ENCODE measurements at regions not wholly inside any gene's neighbourhood (a gene's known extent, or its start where the extent isn't known, plus 50 kb on each side); places are given as distances from the start of the nearest gene placed in this dataset.
"Not testable (repeated sequence)": the region's sequence is repeated elsewhere in the genome, so short reads cannot be mapped to it uniquely, and the experiment has no call there.

DNA sequence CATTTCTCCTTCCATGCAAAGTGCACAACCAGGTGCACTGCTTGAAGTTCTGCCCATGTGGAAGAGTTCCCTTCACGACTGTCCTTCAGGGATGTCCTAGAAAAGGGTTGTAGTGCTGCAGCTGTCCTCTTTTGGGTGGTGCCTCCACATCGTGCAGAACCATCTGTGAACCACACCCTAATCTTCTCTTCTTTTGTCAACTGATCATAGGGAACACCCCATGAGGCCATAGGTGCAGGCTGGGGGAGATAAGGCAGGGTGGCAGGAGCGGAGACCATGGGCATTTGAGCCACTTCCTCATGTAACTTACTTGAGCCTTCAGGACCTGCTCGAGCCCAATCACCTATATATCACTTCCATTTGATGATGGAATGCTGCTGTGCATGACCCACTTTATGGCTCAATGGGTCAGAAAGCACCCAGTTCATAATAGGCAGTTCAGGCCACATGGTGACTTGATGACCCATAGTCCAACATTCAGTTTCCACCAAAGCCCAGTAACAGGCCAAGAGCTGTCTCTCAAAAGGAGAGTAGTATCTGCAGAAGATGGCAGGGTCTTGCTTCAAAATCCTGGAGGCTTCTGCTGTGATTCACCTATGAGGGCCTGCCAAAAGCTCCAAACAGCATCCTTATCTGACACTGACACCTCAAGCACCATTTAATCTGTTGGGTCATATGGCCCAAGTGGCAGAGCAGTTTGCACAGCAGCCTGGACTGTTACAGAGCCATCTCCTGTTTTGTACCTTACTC lies 84.7 kb upstream of the CYRIA start:
- no peaks in the 10 kb centered on the region for H3K27me3 ChIP-seq
- DNase-seq (no peak), ATAC-seq (no peak)
- H3K4me3 ChIP-seq, result no peak overlapping the region
- no peaks in the 10 kb centered on the region for H3K4me1 ChIP-seq
- no peaks in the 10 kb centered on the region for H3K9me3 ChIP-seq
- intact Hi-C loops (cut with DNase I), result loop anchor here in 1 of 2 donors (10.0 kb wide), 1 partner anchor 216 kb away; no protein-coding TSS in a partner anchor
- TF ChIP-seq, protein P1, sequence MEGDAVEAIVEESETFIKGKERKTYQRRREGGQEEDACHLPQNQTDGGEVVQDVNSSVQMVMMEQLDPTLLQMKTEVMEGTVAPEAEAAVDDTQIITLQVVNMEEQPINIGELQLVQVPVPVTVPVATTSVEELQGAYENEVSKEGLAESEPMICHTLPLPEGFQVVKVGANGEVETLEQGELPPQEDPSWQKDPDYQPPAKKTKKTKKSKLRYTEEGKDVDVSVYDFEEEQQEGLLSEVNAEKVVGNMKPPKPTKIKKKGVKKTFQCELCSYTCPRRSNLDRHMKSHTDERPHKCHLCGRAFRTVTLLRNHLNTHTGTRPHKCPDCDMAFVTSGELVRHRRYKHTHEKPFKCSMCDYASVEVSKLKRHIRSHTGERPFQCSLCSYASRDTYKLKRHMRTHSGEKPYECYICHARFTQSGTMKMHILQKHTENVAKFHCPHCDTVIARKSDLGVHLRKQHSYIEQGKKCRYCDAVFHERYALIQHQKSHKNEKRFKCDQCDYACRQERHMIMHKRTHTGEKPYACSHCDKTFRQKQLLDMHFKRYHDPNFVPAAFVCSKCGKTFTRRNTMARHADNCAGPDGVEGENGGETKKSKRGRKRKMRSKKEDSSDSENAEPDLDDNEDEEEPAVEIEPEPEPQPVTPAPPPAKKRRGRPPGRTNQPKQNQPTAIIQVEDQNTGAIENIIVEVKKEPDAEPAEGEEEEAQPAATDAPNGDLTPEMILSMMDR (IDR thresholded peaks at IDR 0.05), result no peak
- H3K27ac ChIP-seq, result no peak overlapping the region
- no peaks in the 10 kb centered on the region for H3K36me3 ChIP-seq

DNA sequence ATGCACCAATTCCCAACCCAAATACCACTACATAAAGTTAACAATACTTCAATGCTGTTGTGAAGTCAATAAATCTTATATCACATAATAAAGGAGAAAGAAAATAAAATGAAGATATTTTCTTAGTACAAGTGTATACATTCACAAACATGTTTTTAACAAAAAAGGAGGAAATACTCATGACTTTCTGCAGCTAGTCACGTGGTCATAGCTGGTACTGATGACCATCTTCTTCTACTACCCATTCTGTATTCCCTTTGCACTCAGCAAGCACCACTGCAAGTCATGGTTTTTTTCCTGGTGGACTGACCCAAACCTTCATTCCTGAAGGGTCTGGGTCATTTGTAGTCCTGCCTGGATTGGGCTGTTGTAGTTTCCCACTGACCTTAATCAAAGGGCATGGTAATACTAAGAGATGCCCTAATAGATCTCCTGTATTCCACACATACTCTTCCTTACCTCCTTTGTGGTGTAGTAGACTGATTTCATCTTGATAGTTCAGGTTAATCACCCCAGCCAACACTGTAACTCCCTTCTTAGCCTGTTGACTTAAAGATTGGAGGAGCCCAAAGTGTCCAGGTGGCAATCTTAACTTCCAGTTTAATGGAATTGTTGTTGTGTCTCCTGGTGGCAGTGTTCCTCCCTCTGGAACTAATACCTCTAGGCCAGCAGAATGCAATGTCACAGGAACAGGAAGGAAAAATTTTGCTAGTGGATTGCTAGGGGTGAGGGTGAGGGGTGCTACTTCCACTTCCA lies 83.1 kb upstream of the CYRIA start:
- H3K9me3 ChIP-seq; H3K4me3 ChIP-seq; H3K36me3 ChIP-seq; DNase-seq; H3K27ac ChIP-seq; H3K4me1 ChIP-seq; H3K27me3 ChIP-seq; ATAC-seq; intact Hi-C loops (cut with DNase I): not testable (repeated sequence)

GRCh38 chr2:16747689-16748088 lies 82.1 kb upstream of the CYRIA start:
- H3K27ac ChIP-seq, result no peak overlapping the region
- ATAC-seq, result no peak

GRCh38 chr2:16747257-16747656 lies 81.6 kb upstream of the CYRIA start:
- no peak overlapping the region for H3K27ac ChIP-seq
- DNase-seq (no peak), ATAC-seq (no peak)
- H3K9me3 ChIP-seq, result no peaks in the 10 kb centered on the region
- TF ChIP-seq, protein P1 (IDR thresholded peaks at IDR 0.05), result no peak
- intact Hi-C loops (cut with DNase I), result no loop called here
- H3K4me3 ChIP-seq, result no peak overlapping the region
- no peaks in the 10 kb centered on the region for H3K27me3 ChIP-seq
- H3K4me1 ChIP-seq, result no peaks in the 10 kb centered on the region
- H3K36me3 ChIP-seq, result no peaks in the 10 kb centered on the region

More at GRCh38 chr2:16747689-16748088, 82.1 kb upstream of the CYRIA start:
- TF ChIP-seq, protein P1 (IDR thresholded peaks at IDR 0.05), result no peak
- Histone ChIP-seq H3K4me3 (no peak overlapping the region), H3K36me3 (no peaks in the 10 kb centered on the region), H3K9me3 (no peaks in the 10 kb centered on the region), H3K27me3 (no peaks in the 10 kb centered on the region), H3K4me1 (no peaks in the 10 kb centered on the region)
- intact Hi-C loops (cut with DNase I), result no loop called here
- no peak for DNase-seq

GRCh38 chr2:16746833-16747232 lies 81.2 kb upstream of the CYRIA start:
- TF ChIP-seq, protein P1 (IDR thresholded peaks at IDR 0.05), result no peak
- H3K36me3 ChIP-seq, result no peaks in the 10 kb centered on the region
- no peaks in the 10 kb centered on the region for H3K9me3 ChIP-seq
- H3K4me1 ChIP-seq, result no peaks in the 10 kb centered on the region
- intact Hi-C loops (cut with DNase I), result no loop called here
- H3K4me3 ChIP-seq, result no peak overlapping the region
- DNase-seq (no peak), ATAC-seq (no peak)
- H3K27me3 ChIP-seq, result no peaks in the 10 kb centered on the region
- no peak overlapping the region for H3K27ac ChIP-seq

All from left lung (tissue), 4 donors.